ENCODE measurements at regions not wholly inside any gene's neighbourhood (a gene's known extent, or its start where the extent isn't known, plus 50 kb on each side); places are given as distances from the start of the nearest gene placed in this dataset.

GRCh38 chr5:1734271-1734907 lies 65.2 kb downstream of the MRPL36 start:
- TF ChIP-seq CTCF (IDR thresholded peaks at IDR 0.05) (no peak), POLR2AphosphoS5 (IDR thresholded peaks at IDR 0.05) (no peak), POLR2A (IDR thresholded peaks at IDR 0.05; ENCODE audit: low read depth) (no peak), EP300 (IDR thresholded peaks at IDR 0.05) (no peak)
